Activated CD4-positive, alpha-beta T cell treated with anti-CD3 and anti-CD28 coated beads for 4 hours (primary cell): ENCODE measurements at regions not wholly inside any gene's neighbourhood (a gene's known extent, or its start where the extent isn't known, plus 50 kb on each side); places are given as distances from the start of the nearest gene placed in this dataset.
"Not testable (repeated sequence)": the region's sequence is repeated elsewhere in the genome, so short reads cannot be mapped to it uniquely, and the experiment has no call there.

Source experiments
- DNase-seq, 2 donors: peaks; one replicate each; pipeline ENCODE4 v3.0.0-alpha.2; 2020

- DNase-seq, result no peak
Measured at GRCh38 chr2:57044931-57045635, 861.3 kb downstream of the CCDC85A start.

GRCh38 chr2:57049273-57049672 is 865.5 kb downstream of the CCDC85A start:
- no peak for DNase-seq

- DNase-seq, result no peak
Measured at GRCh38 chr2:57050007-57050406, 866.2 kb downstream of the CCDC85A start.

- not testable (repeated sequence) for DNase-seq
Measured at GRCh38 chr2:57066301-57066700, 882.5 kb downstream of the CCDC85A start.

GRCh38 chr2:57075226-57075625 is 891.4 kb downstream of the CCDC85A start:
- no peak for DNase-seq

- DNase-seq, result no peak
Measured at GRCh38 chr2:57080035-57080434, 896.2 kb downstream of the CCDC85A start.

- no peak for DNase-seq
Measured at GRCh38 chr2:57084697-57085281, 901.0 kb downstream of the CCDC85A start.

GRCh38 chr2:57093020-57093419 is 909.2 kb downstream of the CCDC85A start:
- DNase-seq, result no peak

- no peak for DNase-seq
Measured at GRCh38 chr2:57097855-57098254, 914.1 kb downstream of the CCDC85A start.

GRCh38 chr2:57100436-57100835 is 916.6 kb downstream of the CCDC85A start:
- DNase-seq, result no peak

- no peak for DNase-seq
Measured at GRCh38 chr2:57105694-57106093, 921.9 kb downstream of the CCDC85A start.

- DNase-seq, result no peak
Measured at GRCh38 chr2:57107353-57107752, 923.6 kb downstream of the CCDC85A start.

- no peak for DNase-seq
Measured at GRCh38 chr2:57111531-57111930, 927.7 kb downstream of the CCDC85A start.

GRCh38 chr2:57119141-57119540 is 927.5 kb upstream of the VRK2 start:
- DNase-seq, result no peak

- DNase-seq, result no peak
Measured at GRCh38 chr2:57126410-57126809, 920.2 kb upstream of the VRK2 start.

- no peak for DNase-seq
Measured at GRCh38 chr2:57139179-57139578, 907.4 kb upstream of the VRK2 start.

- no peak for DNase-seq
Measured at GRCh38 chr2:57141269-57141668, 905.3 kb upstream of the VRK2 start.

- no peak for DNase-seq
Measured at GRCh38 chr2:57146951-57147350, 899.7 kb upstream of the VRK2 start.

GRCh38 chr2:57156231-57156924 is 890.2 kb upstream of the VRK2 start:
- DNase-seq, result no peak

- DNase-seq, result no peak
Measured at GRCh38 chr2:57160976-57161375, 885.6 kb upstream of the VRK2 start.

GRCh38 chr2:57177176-57177575 is 869.4 kb upstream of the VRK2 start:
- DNase-seq, result no peak

GRCh38 chr2:57180042-57180567 is 866.5 kb upstream of the VRK2 start:
- DNase-seq, result no peak

GRCh38 chr2:57180678-57181077 is 865.9 kb upstream of the VRK2 start:
- no peak for DNase-seq
